Stimulated activated CD8-positive, alpha-beta memory T cell treated with anti-CD3 and anti-CD28 coated beads, Interleukin-4, amount 100 ng/mL, for 24 hours (primary cell): ENCODE measurements at regions not wholly inside any gene's neighbourhood (a gene's known extent, or its start where the extent isn't known, plus 50 kb on each side); places are given as distances from the start of the nearest gene placed in this dataset.
"Not testable (repeated sequence)": the region's sequence is repeated elsewhere in the genome, so short reads cannot be mapped to it uniquely, and the experiment has no call there.

Source experiments
- DNase-seq: peaks from one replicate; pipeline ENCODE4 v3.0.0-alpha.2; 2020; ENCODE audit warnings: low read depth

- no peak for DNase-seq
Measured at GRCh38 chr22:49413551-49413950, 414.1 kb downstream of the BRD1 start.

DNA sequence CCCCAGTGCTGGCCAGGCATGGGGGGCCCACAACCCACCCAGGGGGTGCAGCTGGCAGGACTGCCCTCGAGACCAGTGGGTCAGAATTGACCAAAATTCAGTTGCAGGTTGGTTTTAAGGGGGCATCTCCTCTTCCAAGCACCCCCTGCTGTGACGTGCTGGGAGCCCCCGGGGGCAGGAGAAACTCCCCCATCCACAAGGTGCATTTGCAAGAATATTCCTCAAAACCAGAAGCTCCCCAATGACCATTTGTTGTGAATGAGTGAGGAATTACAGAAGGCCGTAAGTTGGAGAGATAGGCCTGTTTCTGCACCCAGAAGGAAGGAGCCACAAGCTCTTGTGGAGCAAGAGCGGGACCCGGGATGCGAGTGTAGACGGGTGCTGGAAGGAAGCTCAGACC, 414.5 kb downstream of the BRD1 start:
- DNase-seq: no peak

DNA sequence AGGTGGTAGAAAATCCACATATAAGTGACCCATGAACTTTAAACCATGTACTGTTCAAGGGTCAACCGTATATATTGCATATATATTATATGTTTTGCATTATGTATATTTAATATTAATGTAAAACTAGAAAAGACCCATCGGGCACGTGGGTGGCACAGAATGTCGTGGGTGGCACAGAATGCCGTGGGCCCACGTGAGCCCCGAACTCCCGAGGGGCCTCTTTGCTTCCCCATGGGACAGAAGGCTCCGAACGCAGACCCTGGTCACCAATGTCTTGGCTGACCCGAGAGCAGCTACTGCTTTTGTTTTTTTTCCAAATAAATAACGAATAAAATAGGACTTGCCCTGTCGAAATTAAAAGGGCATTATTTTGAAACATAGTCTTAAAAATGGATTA, 415.4 kb downstream of the BRD1 start:
- DNase-seq: no peak

DNA sequence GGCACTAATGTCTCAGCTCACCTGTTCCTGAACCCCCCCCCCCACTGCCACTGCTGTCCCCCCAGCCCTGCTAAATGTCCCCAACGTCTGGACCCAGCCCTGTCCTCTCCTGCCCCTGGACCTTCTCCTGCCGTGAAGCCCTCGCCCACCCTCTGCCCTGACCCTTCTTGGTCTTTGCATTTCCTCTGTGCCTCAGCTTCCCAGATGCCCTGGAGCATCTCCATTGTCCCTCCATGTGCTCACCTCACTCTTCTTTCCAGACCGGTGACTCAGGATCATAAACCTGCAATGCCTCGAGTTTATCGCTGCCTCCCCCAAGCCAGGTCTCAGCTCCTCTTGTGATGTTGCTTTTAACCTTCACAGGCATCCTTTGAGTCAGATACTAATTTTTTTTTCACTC, 416.4 kb downstream of the BRD1 start:
- no peak for DNase-seq

- DNase-seq: no peak
Measured at GRCh38 chr22:49408102-49408836, 419.4 kb downstream of the BRD1 start.

DNA sequence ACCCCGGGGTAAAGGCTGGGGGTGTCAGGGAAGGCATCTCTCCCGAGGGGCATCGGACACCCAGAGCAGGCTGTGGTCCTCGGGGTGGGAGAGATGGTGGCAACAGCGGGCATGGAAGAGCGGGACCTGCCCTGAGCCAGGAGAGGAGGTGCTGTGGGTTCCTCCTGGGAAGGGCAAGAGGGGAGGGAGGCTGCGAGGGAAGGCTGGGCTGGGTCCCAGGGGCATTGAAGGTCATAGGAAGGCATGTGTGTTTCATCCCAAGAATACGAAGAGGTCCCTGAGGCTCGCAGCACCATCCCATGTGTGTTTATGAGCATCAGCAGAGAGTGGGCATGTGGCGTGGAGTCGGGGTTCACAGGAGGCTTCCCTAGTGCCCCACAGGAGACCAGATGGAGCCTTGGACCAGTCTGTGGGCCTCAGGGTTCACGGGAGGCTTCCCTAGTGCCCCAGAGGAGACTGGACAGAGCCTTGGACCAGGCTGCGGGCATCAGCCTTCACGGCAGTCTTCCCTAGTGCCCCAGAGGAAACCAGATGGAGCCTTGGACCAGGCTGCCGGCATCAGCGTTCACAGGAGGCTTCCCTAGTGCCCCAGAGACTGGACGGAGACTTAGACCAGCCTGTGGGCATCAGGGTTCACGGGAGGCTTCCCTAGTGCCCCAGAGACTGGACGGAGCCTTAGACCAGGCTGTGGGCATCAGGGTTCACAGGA, 420.6 kb downstream of the BRD1 start:
- DNase-seq: no peak

GRCh38 chr22:49406047-49406650, 421.5 kb downstream of the BRD1 start:
- DNase-seq: no peak

DNA sequence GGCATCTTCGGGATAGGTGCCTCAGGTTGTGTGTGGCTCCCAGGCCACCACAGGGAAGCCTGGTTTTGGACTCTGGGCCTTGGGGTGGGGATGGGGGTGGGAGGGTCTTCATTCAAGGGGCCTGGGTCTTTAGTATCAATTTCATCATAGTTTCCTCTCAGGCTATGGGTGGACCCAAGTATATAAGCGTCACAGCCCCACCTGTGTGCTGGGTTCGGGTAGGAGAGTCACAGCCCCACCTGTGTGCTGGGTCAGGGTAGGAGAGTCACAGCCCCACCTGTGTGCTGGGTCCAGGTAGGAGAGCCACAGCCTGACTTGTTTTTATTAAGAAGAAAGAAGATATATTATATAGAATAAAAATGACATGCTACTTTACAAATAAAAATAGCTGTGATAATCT, 422.1 kb downstream of the BRD1 start:
- DNase-seq: no peak

- no peak for DNase-seq
Measured at GRCh38 chr22:49404576-49405241, 423.0 kb downstream of the BRD1 start.

GRCh38 chr22:49404020-49404419, 423.7 kb downstream of the BRD1 start:
- DNase-seq: no peak

DNA sequence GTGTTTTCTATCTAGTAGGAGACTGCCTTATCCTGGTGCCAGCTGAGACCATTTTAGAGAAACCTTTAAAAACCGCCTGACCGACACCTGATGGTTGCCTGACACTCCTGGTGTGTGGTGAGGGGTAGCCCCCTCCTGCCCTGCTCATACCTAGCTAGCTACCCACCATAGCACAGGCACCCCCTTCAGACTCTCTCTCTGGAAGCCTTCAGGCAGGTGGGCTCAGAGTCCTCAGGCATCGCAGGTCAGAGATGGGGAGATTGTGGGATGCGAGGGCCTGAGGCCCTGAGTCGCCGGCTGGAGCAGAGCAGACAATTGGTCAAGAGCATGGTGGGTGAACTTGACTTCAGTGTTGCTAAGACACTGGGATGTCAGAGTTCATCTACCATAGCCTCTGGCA, 424.6 kb downstream of the BRD1 start:
- no peak for DNase-seq

GRCh38 chr22:49402169-49402568, 425.5 kb downstream of the BRD1 start:
- DNase-seq: no peak

GRCh38 chr22:49400941-49401598, 426.6 kb downstream of the BRD1 start:
- no peak for DNase-seq

DNA sequence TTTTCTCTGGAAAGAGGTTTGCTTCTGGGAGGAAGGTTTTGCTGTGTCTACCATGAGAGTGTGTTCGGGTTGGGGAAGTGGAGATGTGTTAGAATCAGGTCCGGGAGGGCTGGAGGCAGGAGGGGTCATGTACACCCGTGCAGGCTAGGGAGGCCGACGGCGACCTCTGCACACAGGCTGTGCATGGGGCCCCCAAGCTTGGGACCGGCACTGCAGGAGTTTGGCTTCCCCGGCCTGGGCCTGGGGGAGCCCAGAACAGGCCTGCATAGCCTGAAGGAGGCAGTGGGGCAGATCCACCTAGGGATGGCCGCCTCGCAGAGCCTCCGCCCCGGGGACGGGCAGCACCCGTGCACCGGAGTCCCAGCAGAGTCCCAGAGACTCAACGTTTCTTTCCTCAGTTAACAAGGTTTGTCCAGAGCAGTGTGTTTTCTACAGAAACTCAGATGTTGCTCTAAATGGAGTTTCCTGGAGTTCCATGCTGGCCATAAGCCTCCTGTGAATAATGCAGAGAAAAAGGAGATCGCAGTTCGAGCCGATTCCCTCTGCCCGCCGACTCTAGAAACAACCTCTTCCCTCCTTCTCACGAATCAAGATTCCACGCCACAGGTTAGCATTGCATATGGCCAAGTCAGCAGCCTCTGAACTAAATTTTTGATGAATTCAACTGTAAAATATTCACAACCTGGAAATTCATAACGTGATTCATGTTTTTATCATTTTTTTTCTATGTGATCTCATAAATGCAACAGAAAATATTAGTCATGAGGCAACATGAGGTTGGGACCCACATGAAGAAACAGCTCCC, 427.3 kb downstream of the BRD1 start:
- no peak for DNase-seq

- DNase-seq: no peak
Measured at GRCh38 chr22:49398646-49399045, 429.0 kb downstream of the BRD1 start.

- DNase-seq: no peak
Measured at GRCh38 chr22:49398115-49398514, 429.6 kb downstream of the BRD1 start.

DNA sequence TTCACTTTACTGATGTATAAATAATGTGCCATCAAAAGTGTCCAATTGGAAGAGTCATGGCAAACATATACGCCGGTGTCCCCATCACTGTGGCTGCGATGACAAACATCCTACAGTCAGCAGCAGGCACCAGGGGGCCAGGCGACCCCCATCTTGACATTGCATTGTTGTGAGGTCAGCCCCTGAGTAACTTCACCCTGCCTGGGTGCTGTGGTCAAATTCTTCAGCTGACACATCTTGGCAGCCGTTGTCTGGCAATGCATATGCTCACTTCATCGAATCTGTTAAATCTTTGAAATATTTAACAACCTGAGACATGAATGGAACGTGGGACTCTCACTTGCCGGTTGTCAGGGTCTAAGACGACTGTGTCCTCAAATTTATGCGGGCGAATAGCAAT, 430.9 kb downstream of the BRD1 start:
- no peak for DNase-seq

GRCh38 chr22:49395617-49396016, 432.1 kb downstream of the BRD1 start:
- DNase-seq: no peak

DNA sequence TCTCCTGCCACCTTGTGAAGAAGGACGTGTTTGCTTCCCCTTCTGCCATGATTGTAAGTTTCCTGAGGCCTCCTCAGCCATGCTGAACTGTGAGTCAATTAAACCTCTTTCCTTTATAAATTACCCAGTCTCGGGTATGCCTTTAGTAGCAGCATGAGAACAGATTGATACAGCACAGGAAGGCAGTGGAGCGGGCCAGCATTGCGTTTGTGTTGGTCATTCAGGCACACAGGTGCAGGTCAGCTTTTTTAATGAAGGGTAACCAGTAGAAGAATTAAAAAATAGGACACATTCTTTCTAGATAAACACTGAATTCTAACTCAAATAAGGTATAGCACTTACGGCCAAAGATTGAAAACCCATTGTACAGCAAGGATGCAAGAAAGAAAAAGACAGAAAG, 432.6 kb downstream of the BRD1 start:
- not testable (repeated sequence) for DNase-seq

DNA sequence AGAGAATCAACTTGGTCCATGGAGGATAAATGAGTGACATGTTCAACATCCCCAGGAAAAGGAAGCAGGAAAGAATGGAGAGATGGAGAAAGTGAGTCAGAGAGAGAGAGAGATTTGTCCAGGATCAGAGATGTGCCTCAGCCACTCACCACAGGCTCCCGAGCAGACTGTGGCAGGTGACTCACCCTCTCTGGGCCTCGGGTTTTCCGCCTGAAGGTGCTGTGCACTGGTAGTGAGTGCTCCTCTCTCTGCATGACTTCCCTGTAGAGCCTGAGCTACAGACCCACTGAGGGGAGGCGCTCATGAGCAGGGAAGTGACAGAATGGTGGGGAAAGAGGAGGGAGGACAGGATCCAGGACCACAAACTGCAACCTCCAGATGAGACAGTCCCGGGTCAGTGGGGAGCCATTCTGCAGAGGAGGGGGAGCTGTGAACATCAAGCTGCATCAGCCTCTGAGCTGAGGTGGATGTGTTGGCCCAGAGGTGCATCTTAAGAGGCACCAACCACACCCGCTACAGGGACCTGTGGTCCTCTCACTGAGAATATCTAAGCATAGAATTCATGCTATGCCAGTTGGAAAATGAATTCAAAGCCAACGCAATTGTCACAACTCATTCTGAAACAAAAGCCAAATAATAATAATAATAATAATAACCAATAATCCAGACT, 433.4 kb downstream of the BRD1 start:
- DNase-seq: no peak

DNA sequence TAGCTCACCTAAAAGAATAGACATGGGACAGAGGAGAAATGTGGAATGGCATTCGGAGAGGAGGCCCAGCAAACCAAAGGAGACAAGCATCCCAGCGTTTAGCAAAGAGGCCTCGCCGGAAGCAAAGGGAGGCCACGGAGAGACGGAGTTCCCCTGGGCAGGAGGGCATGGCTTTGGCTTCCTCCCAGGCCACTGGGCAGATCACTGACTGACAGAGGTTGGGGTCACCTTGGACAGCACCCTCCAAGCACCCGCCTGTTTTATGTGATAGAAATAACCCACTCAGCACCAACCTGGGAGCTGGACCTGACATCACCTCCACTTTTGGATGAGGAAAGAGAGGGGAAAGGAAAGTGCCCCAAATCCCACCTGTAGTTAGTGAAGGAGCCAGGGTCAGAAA, 434.1 kb downstream of the BRD1 start:
- no peak for DNase-seq
